Adipocyte (in vitro differentiated cells): ENCODE measurements at regions not wholly inside any gene's neighbourhood (a gene's known extent, or its start where the extent isn't known, plus 50 kb on each side); places are given as distances from the start of the nearest gene placed in this dataset.
A peak's percentile ranks its signal among the peaks of the same experiment; 100 is the strongest.

Experiments
- DNase-seq: peaks from one replicate; pipeline ENCODE4 v3.0.0-alpha.2; 2015; ENCODE audit warnings: low read depth
- H3K27me3 ChIP-seq: replicated peaks from 2 replicates; pipeline ENCODE4 v1.7.0; 2013; ENCODE audit warnings: mild to moderate bottlenecking, low read length, moderate library complexity; ENCODE audit not compliant: control insufficient read depth, insufficient read depth
- H3K36me3 ChIP-seq: 2 replicates; pipeline ENCODE4 v1.7.0; 2013; ENCODE audit warnings: low read length, mild to moderate bottlenecking, moderate library complexity; ENCODE audit not compliant: control insufficient read depth, insufficient read depth, severe bottlenecking
- H3K4me1 ChIP-seq: 2 replicates; pipeline ENCODE4 v1.7.0; 2013; ENCODE audit warnings: mild to moderate bottlenecking, low read length, moderate library complexity; ENCODE audit not compliant: control insufficient read depth, insufficient read depth
- H3K4me3 ChIP-seq: 2 replicates; pipeline ENCODE4 v1.7.0; 2013; ENCODE audit warnings: mild to moderate bottlenecking, low read length, moderate library complexity
- H3K9ac ChIP-seq: 2 replicates; pipeline ENCODE4 v1.7.0; 2013; ENCODE audit warnings: mild to moderate bottlenecking, low read length, moderate library complexity
- H3K9me3 ChIP-seq: 2 replicates; pipeline ENCODE4 v1.7.0; 2013; ENCODE audit warnings: mild to moderate bottlenecking, low read length, moderate library complexity; ENCODE audit not compliant: control insufficient read depth

DNA sequence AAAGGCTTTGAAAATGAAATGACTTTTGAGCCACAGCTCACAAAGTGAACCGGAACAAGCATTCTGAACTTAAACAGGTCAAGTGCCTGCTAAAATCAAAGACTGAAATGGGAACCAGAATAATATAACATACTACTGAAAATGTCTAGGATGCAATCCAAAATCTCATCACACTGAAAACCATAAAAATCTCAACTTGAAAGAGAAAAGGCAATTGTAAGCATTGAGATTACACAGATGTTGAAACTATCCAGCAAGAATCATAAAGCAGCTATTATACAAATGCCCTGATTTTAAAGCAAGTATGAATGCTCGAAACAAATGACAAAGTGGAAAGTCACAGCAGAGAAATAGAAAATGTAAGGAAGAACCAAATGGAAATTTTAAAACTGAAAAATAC lies 211.5 kb upstream of the GAS1 start:
- H3K9me3 ChIP-seq: no peaks in the 10 kb centered on the region
- H3K9ac ChIP-seq: no peak overlapping the region
- H3K4me1 ChIP-seq: no peaks in the 10 kb centered on the region
- DNase-seq: no peak
- H3K4me3 ChIP-seq: no peak overlapping the region
- no peaks in the 10 kb centered on the region for H3K27me3 ChIP-seq
- no peaks in the 10 kb centered on the region for H3K36me3 ChIP-seq

DNA sequence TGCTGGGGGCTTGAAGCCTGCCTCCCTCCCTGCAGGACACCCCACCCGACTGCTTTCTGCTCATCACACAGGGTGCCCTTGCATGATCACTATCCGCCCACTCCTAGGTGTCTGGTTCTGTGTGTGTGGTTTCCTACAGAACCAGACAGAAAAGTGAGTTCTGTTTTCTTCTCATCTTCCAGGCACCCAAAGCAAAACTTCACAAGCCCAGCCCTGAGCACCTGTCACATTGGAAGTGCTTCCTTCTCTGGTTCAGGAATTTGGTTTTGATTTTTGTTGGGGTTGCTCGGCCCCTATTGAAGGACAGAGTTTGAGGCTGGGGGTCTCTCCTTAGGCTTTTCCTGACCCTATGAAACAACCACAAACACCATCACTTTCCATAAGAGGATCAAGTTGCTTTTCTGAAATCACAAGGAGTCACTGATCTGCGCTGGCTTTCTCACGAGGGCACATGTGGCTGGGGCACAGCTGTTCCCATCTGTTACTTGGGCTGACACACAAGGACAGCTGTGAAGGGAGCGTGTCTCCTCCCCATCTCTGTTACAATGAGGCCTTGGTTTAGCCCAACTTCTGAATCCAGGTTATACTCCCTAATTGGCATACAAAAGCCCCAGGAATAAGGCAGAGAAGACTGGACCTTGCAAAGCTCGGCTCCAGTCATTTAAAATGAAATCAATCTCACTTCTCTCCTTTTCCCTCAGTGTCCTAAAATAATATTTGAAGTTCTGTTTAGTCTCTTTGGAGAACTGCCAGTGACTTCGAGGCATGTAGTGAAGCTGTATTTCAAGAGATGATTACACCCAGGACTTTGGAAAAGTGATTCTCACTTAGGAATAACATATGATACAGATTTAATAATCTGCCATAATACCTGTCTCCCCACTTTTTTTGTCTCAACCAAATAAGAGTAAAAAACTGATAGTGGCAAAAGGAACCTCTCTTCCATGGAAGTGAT lies 213.1 kb upstream of the GAS1 start:
- H3K9ac ChIP-seq: no peak overlapping the region
- no peak overlapping the region for H3K4me3 ChIP-seq
- H3K36me3 ChIP-seq: no peaks in the 10 kb centered on the region
- DNase-seq: peak; percentile 42
- H3K27me3 ChIP-seq: no peaks in the 10 kb centered on the region
- H3K9me3 ChIP-seq: no peaks in the 10 kb centered on the region
- H3K4me1 ChIP-seq: no peaks in the 10 kb centered on the region

DNA sequence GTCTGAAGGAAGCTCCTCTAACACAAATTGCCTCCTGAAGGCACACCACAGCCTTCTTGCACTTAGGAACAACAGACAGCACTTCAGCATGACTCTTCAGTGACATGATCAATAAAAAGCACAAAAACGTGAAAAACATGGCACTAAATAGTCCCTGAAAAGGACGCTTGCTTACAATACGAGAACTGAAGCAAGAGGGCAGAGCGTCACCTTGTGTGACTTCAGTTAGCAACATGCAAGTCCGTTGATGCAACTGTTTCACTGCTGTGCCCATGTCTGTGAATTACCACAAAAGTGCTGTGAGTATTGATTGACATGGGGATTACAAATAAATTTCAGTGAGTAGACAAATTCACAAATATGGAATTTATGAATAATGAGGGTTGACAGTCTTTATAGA lies 219.9 kb upstream of the GAS1 start:
- H3K36me3 ChIP-seq: no peaks in the 10 kb centered on the region
- no peak overlapping the region for H3K4me3 ChIP-seq
- no peak overlapping the region for H3K9ac ChIP-seq
- H3K4me1 ChIP-seq: no peaks in the 10 kb centered on the region
- DNase-seq: no peak
- H3K27me3 ChIP-seq: no peaks in the 10 kb centered on the region
- no peaks in the 10 kb centered on the region for H3K9me3 ChIP-seq

DNA sequence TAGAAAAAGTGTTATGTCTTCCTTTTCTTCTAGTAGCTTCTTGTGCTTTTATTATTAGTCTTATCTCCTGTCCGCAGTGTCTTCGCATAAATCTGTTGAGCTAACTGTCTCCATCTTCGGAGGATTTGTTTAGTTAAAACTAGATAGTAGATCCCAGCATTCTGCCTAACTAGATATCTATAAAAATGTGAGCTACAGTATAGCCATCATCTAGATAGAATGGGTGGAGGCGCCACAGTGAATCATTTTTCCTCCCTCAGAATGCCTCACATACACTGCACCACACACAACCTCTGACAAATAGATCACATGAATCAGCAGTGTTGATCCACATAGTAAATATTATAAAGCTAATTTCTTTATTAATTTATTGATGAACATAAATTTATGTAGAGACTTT lies 220.3 kb upstream of the GAS1 start:
- Histone ChIP-seq H3K4me3 (no peak overlapping the region), H3K9ac (no peak overlapping the region), H3K9me3 (no peaks in the 10 kb centered on the region), H3K36me3 (no peaks in the 10 kb centered on the region), H3K27me3 (no peaks in the 10 kb centered on the region), H3K4me1 (no peaks in the 10 kb centered on the region)
- DNase-seq: no peak

DNA sequence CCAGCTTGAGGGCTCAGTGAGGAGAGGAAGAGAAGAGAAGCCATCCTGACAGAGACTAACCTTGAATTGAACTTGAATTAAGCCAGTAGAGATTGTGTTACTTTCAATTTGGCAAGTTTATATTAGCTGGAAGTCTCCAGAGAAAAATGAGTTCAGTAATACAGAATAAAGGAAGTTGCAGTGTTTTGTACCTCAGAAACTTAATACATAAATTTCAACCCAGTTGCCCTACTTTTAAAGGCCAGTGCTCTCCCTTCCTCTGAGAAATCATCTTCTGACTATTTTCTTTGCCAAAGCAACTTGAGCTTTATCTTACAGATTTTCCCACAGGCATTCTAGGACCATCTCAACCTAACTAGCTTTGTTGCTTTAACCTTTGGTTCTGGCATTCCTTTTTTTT lies 231.0 kb upstream of the GAS1 start:
- Histone ChIP-seq H3K4me3 (no peak overlapping the region), H3K27me3 (no peaks in the 10 kb centered on the region), H3K9me3 (no peaks in the 10 kb centered on the region), H3K36me3 (no peaks in the 10 kb centered on the region), H3K9ac (no peak overlapping the region), H3K4me1 (peaks cover 10% of the 10 kb centered on the region)
- DNase-seq: peak; percentile 28

GRCh38 chr9:87179553-87180340 lies 232.4 kb upstream of the GAS1 start:
- Histone ChIP-seq H3K36me3 (no peaks in the 10 kb centered on the region), H3K4me1 (peaks cover 4% of the 10 kb centered on the region), H3K9me3 (no peaks in the 10 kb centered on the region), H3K4me3 (no peak overlapping the region), H3K27me3 (no peaks in the 10 kb centered on the region), H3K9ac (no peak overlapping the region)
- peak; percentile 62 for DNase-seq

GRCh38 chr9:87180361-87180760 lies 233.1 kb upstream of the GAS1 start:
- Histone ChIP-seq H3K9me3 (no peaks in the 10 kb centered on the region), H3K4me1 (peaks cover 4% of the 10 kb centered on the region), H3K9ac (no peak overlapping the region), H3K27me3 (no peaks in the 10 kb centered on the region), H3K4me3 (no peak overlapping the region), H3K36me3 (no peaks in the 10 kb centered on the region)
- DNase-seq: no peak

- Histone ChIP-seq H3K27me3 (no peaks in the 10 kb centered on the region), H3K4me1 (peaks cover 4% of the 10 kb centered on the region), H3K36me3 (no peaks in the 10 kb centered on the region), H3K9me3 (no peaks in the 10 kb centered on the region), H3K4me3 (no peak overlapping the region), H3K9ac (no peak overlapping the region)
- DNase-seq: no peak
Measured at GRCh38 chr9:87180841-87181240, 233.5 kb upstream of the GAS1 start.

- Histone ChIP-seq H3K4me3 (no peak overlapping the region), H3K27me3 (no peaks in the 10 kb centered on the region), H3K36me3 (no peaks in the 10 kb centered on the region), H3K9ac (no peak overlapping the region), H3K9me3 (no peaks in the 10 kb centered on the region), H3K4me1 (peaks cover 4% of the 10 kb centered on the region)
- DNase-seq: no peak
Measured at GRCh38 chr9:87181670-87182069, 234.4 kb upstream of the GAS1 start.

- H3K4me1 ChIP-seq: no peaks in the 10 kb centered on the region
- DNase-seq: peak; percentile 50
- H3K9me3 ChIP-seq: no peaks in the 10 kb centered on the region
- no peak overlapping the region for H3K4me3 ChIP-seq
- no peak overlapping the region for H3K9ac ChIP-seq
- H3K27me3 ChIP-seq: no peaks in the 10 kb centered on the region
- no peaks in the 10 kb centered on the region for H3K36me3 ChIP-seq
Measured at GRCh38 chr9:87184956-87185642, 237.8 kb upstream of the GAS1 start.

DNA sequence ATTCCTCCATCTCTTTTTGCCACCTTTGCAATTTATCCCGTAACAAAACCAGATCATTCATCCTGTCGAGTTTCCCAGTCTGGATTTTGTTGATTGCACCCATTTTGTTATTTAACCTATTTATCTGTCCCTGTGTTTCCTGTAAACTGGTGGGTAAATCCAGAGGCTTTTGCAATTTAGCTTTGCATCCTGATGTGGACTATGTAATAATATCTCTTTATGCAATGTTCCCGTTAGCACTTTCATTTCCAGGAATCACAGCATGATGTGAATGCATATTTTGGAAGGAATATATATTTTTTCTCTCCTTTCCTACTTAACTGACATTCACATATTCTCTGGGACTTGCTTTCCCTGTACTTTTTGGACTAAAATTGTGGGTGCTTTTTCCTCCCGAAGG lies 240.3 kb upstream of the GAS1 start:
- no peaks in the 10 kb centered on the region for H3K4me1 ChIP-seq
- H3K27me3 ChIP-seq: no peaks in the 10 kb centered on the region
- DNase-seq: no peak
- H3K9ac ChIP-seq: no peak overlapping the region
- no peak overlapping the region for H3K4me3 ChIP-seq
- H3K36me3 ChIP-seq: no peaks in the 10 kb centered on the region
- H3K9me3 ChIP-seq: no peaks in the 10 kb centered on the region
